GM12878 (cell line): ENCODE measurements at regions not wholly inside any gene's neighbourhood (a gene's known extent, or its start where the extent isn't known, plus 50 kb on each side); places are given as distances from the start of the nearest gene placed in this dataset.

Experiments used
- ATAC-seq: fragments of 200-7000 bp; cut with Tn5 transposase; 3 replicates; pipeline ENCODE4 v1.9.1; 2020; ENCODE audit warnings: mild to moderate bottlenecking, moderate library complexity
- BruUV-seq: library from RNA; stranded (reverse); fragments of 400-500 nt; replicated peaks from 2 replicates; lab custom pipeline; 2021; lab: Mats Ljungman, UMichigan
- CTCF ChIA-PET: fragments of 300-600 bp; sonication (Branson Sonifier 250); formaldehyde crosslinking; extraction: SDS; loops from one replicate; lab custom pipeline; 2021; ENCODE audit warnings: inconsistent platforms; lab: Yijun Ruan, JAX
- POLR2A ChIA-PET: fragments of 350-600 bp; formaldehyde crosslinking; extraction: SDS; loops from one replicate; lab custom pipeline; 2021; ENCODE audit warnings: inconsistent platforms; lab: Charles Lee
- RAD21 ChIA-PET: fragments of 300-600 bp; sonication (Branson Sonifier 250); formaldehyde crosslinking; loops from one replicate; lab custom pipeline; 2023; ENCODE audit warnings: antibody characterized with exemption; ENCODE audit not compliant: unreplicated experiment; lab: Charles Lee
- SMC1A ChIA-PET: fragments of 300-600 bp; sonication (Branson Sonifier 250); formaldehyde crosslinking; loops from one replicate; lab custom pipeline; 2023; ENCODE audit not compliant: unreplicated experiment, uncharacterized antibody; lab: Charles Lee
- DNase-seq: peaks from one replicate; pipeline ENCODE4 v3.0.0-alpha.2; 2011; ENCODE audit warnings: low read depth, low spot score
- FAIRE-seq: peaks from 3 replicates; lab custom pipeline; 2011; peaks lifted over from hg19 to GRCh38; lab: Jason Lieb, UNC
- H2AFZ ChIP-seq: 2 replicates; pipeline ENCODE4 v1.6.0; 2011; ENCODE audit warnings: low read depth, low read length, control low read depth; ENCODE audit not compliant: control insufficient read depth
- H3K27ac ChIP-seq: 2 replicates; pipeline ENCODE4 v1.5.1; 2011; ENCODE audit warnings: control low read depth; ENCODE audit not compliant: control insufficient read depth, insufficient read depth
- H3K27me3 ChIP-seq, 2 experiments: replicated peaks in 1 of 2; 2 replicates each; pipeline versions ENCODE4 v1.6.0 to v1.6.1; 2011; ENCODE audit warnings: low read length in 1 of 2; ENCODE audit not compliant: control insufficient read depth in 2 of 2, insufficient read depth in 2 of 2
- H3K36me3 ChIP-seq, 2 experiments: 2 replicates each; pipeline ENCODE4 v1.5.1; 2011; ENCODE audit warnings: low read length in 1 of 2; ENCODE audit not compliant: control insufficient read depth in 2 of 2, insufficient read depth in 2 of 2
- H3K4me1 ChIP-seq: 2 replicates; pipeline ENCODE4 v1.6.1; 2011; ENCODE audit warnings: mild to moderate bottlenecking, low read length, moderate library complexity, mixed read lengths; ENCODE audit not compliant: control insufficient read depth, insufficient read depth
- H3K4me2 ChIP-seq: 2 replicates; pipeline ENCODE4 v1.6.0; 2011; ENCODE audit warnings: control low read depth; ENCODE audit not compliant: control insufficient read depth, insufficient read depth
- H3K4me3 ChIP-seq: fragments of 200-600 bp; sonication (generic); 2 replicates; pipeline ENCODE4 v1.5.1; 2016
- H3K79me2 ChIP-seq: 2 replicates; pipeline ENCODE4 v1.6.0; 2011; ENCODE audit warnings: low read length; ENCODE audit not compliant: control insufficient read depth, insufficient read depth
- H3K9ac ChIP-seq: 2 replicates; pipeline ENCODE4 v1.8.0; 2011; ENCODE audit warnings: low read length, control low read depth, mixed read lengths; ENCODE audit not compliant: control insufficient read depth, insufficient read depth
- H3K9me3 ChIP-seq: replicated peaks from 3 replicates; pipeline ENCODE4 v1.5.1; 2011; ENCODE audit warnings: mild to moderate bottlenecking, low read length; ENCODE audit not compliant: control insufficient read depth, insufficient read depth
- H4K20me1 ChIP-seq: 2 replicates; pipeline ENCODE4 v1.6.0; 2011; ENCODE audit not compliant: control insufficient read depth, insufficient read depth
- IKZF1 ChIP-seq: fragments of 450-650 bp; conservative IDR thresholded peaks from 2 replicates; pipeline ENCODE4 v1.6.1; 2017; ENCODE audit warnings: antibody characterized with exemption, mild to moderate bottlenecking
- LARP7 ChIP-seq: fragments of 450-650 bp; IDR thresholded peaks from 2 replicates; pipeline ENCODE4 v1.6.1; 2017; ENCODE audit warnings: mild to moderate bottlenecking
- RBBP5 ChIP-seq: fragments of 200-600 bp; sonication (generic); conservative IDR thresholded peaks from 2 replicates; pipeline ENCODE4 v1.6.1; 2016
- SIX5 ChIP-seq: IDR thresholded peaks from 2 replicates; pipeline ENCODE4 v1.6.1; 2011; ENCODE audit warnings: mild to moderate bottlenecking, low read depth, low read length, moderate library complexity; ENCODE audit not compliant: severe bottlenecking
- STAT3 ChIP-seq: IDR thresholded peaks from 2 replicates; pipeline ENCODE4 v1.6.1; 2011; ENCODE audit warnings: low read depth, low read length, improper control_type of control experiment
- TAF1 ChIP-seq: IDR thresholded peaks from 2 replicates; pipeline ENCODE4 v1.6.1; 2011; ENCODE audit warnings: mild to moderate bottlenecking, low read depth, low read length, borderline replicate concordance
- TCF3 ChIP-seq: IDR thresholded peaks from 2 replicates; pipeline ENCODE4 v1.6.1; 2012; ENCODE audit warnings: low read depth, mild to moderate bottlenecking, low read length, borderline replicate concordance; ENCODE audit not compliant: insufficient read depth
- WGBS: methylation state at CpG from one replicate; pipeline ENCODE4 v1.1.6; 2016; ENCODE audit warnings: low lambda C conversion rate; ENCODE audit not compliant: insufficient replicate concordance, insufficient coverage; ENCODE audit errors: missing lambda C conversion rate; 5-methylcytosine and 5-hydroxymethylcytosine counted together
- in situ Hi-C: fragments of 300-500 bp; cut with MboI; formaldehyde crosslinking; loops from 9 replicates; pipeline ENCODE4 v1.14.3; 2018; ENCODE audit warnings: mixed read lengths
- intact Hi-C: fragments of 100-400 bp; cut with micrococcal nuclease; formaldehyde crosslinking; loops from one replicate; pipeline ENCODE4 v1.14.2; 2022; ENCODE audit not compliant: unreplicated experiment
- TF ChIP-seq, protein P1 (sequence below): fragments of 450-650 bp; IDR thresholded peaks from 2 replicates; pipeline ENCODE4 v1.6.1; 2018; ENCODE audit warnings: mild to moderate bottlenecking, low read depth, moderate library complexity; ENCODE audit not compliant: partially characterized antibody
- TF ChIP-seq, protein P2 (sequence below): IDR thresholded peaks from 2 replicates; pipeline ENCODE4 v1.6.1; 2012; ENCODE audit warnings: low read length, inconsistent platforms

DNA sequence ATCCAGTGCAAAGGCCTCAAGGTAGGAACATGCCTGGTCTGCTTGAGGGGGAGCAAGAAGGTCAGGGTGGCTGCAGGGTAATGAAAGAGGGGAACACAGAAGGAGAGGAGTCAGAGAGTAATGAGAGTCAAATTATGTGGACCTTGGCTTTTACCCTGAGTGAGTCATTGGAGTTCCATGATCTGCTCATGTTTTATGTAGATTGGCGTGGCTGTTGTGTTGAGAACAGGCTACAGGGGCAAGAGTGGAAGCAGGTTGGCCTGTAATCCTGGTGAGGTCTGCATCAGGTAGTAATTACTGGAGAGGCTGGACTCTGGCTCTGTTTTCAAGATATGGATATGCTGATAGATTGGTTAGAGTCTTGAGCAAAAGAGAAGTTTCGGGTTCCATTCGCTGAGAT, 177.7 kb upstream of the NR3C1 start:
- H3K9me3 ChIP-seq: no peaks in the 10 kb centered on the region
- ChIA-PET RAD21 (interaction anchor here (3.6 kb wide), 1 partner anchor 8 kb away, joined by 25 read pairs; no protein-coding TSS in a partner anchor), POLR2A (no interaction called here), SMC1A (interaction anchor here (3.6 kb wide), 1 partner anchor 9 kb away, joined by 52 read pairs; no protein-coding TSS in a partner anchor), CTCF (no interaction called here)
- no peaks in the 10 kb centered on the region for H3K36me3 ChIP-seq
- peaks cover 7% of the 10 kb centered on the region for H3K4me1 ChIP-seq
- WGBS: 79% methylated on average over 3 of the region's 3 CpGs
- no TSS peak for BruUV-seq
- ATAC-seq: no peak
- H4K20me1 ChIP-seq: no peaks in the 10 kb centered on the region
- FAIRE-seq: no peak
- no peaks in the 10 kb centered on the region for H3K27me3 ChIP-seq
- no peak overlapping the region for H2AFZ ChIP-seq
- H3K79me2 ChIP-seq: no peaks in the 10 kb centered on the region
- no peak for DNase-seq
- in situ Hi-C loops (no loop called here), intact Hi-C loops (no loop called here)
- H3K4me3 ChIP-seq: no peak overlapping the region
- H3K9ac ChIP-seq: no peak overlapping the region
- no peak overlapping the region for H3K27ac ChIP-seq
- TF ChIP-seq, protein P1, sequence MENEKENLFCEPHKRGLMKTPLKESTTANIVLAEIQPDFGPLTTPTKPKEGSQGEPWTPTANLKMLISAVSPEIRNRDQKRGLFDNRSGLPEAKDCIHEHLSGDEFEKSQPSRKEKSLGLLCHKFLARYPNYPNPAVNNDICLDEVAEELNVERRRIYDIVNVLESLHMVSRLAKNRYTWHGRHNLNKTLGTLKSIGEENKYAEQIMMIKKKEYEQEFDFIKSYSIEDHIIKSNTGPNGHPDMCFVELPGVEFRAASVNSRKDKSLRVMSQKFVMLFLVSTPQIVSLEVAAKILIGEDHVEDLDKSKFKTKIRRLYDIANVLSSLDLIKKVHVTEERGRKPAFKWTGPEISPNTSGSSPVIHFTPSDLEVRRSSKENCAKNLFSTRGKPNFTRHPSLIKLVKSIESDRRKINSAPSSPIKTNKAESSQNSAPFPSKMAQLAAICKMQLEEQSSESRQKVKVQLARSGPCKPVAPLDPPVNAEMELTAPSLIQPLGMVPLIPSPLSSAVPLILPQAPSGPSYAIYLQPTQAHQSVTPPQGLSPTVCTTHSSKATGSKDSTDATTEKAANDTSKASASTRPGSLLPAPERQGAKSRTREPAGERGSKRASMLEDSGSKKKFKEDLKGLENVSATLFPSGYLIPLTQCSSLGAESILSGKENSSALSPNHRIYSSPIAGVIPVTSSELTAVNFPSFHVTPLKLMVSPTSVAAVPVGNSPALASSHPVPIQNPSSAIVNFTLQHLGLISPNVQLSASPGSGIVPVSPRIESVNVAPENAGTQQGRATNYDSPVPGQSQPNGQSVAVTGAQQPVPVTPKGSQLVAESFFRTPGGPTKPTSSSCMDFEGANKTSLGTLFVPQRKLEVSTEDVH: no peak
- TF ChIP-seq IKZF1 (no peak), STAT3 (no peak), RBBP5 (no peak), LARP7 (no peak), TCF3 (no peak), TAF1 (no peak), SIX5 (no peak)
- TF ChIP-seq, protein P2, sequence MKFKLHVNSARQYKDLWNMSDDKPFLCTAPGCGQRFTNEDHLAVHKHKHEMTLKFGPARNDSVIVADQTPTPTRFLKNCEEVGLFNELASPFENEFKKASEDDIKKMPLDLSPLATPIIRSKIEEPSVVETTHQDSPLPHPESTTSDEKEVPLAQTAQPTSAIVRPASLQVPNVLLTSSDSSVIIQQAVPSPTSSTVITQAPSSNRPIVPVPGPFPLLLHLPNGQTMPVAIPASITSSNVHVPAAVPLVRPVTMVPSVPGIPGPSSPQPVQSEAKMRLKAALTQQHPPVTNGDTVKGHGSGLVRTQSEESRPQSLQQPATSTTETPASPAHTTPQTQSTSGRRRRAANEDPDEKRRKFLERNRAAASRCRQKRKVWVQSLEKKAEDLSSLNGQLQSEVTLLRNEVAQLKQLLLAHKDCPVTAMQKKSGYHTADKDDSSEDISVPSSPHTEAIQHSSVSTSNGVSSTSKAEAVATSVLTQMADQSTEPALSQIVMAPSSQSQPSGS: no peak
- no peak overlapping the region for H3K4me2 ChIP-seq
